ENCODE measurements at regions not wholly inside any gene's neighbourhood (a gene's known extent, or its start where the extent isn't known, plus 50 kb on each side); places are given as distances from the start of the nearest gene placed in this dataset.

GRCh38 chr2:156706576-156706975 is 270.4 kb downstream of the GPD2 start:
- TF ChIP-seq, protein P1, sequence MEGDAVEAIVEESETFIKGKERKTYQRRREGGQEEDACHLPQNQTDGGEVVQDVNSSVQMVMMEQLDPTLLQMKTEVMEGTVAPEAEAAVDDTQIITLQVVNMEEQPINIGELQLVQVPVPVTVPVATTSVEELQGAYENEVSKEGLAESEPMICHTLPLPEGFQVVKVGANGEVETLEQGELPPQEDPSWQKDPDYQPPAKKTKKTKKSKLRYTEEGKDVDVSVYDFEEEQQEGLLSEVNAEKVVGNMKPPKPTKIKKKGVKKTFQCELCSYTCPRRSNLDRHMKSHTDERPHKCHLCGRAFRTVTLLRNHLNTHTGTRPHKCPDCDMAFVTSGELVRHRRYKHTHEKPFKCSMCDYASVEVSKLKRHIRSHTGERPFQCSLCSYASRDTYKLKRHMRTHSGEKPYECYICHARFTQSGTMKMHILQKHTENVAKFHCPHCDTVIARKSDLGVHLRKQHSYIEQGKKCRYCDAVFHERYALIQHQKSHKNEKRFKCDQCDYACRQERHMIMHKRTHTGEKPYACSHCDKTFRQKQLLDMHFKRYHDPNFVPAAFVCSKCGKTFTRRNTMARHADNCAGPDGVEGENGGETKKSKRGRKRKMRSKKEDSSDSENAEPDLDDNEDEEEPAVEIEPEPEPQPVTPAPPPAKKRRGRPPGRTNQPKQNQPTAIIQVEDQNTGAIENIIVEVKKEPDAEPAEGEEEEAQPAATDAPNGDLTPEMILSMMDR (IDR thresholded peaks at IDR 0.05) = no peak
- no peak for TF ChIP-seq POLR2A (IDR thresholded peaks at IDR 0.05)
- TF ChIP-seq EP300 (IDR thresholded peaks at IDR 0.05) = no peak

Data from tibial nerve (tissue), 4 donors.